Breast epithelium (tissue), 4 donors: ENCODE measurements at regions not wholly inside any gene's neighbourhood (a gene's known extent, or its start where the extent isn't known, plus 50 kb on each side); places are given as distances from the start of the nearest gene placed in this dataset.

Source experiments
- DNase-seq, 2 donors: peaks; one replicate each; pipeline ENCODE4 v3.0.0-alpha.2; 2019; ENCODE audit warnings: low spot score in 2 of 2
- H3K27ac ChIP-seq, 2 donors: fragments of 200-600 bp; sonication (generic) in 1 of 2; one replicate each; pipeline ENCODE4 v1.5.1; 2016 to 2019; ENCODE audit warnings: mild to moderate bottlenecking in 1 of 2
- H3K27me3 ChIP-seq, 2 donors: fragments of 200-600 bp; sonication (generic) in 1 of 2; one replicate each; pipeline versions ENCODE4 v1.5.1 to v1.6.0; 2017 to 2019; ENCODE audit warnings: control low read depth in 1 of 2, mild to moderate bottlenecking in 1 of 2
- H3K36me3 ChIP-seq: fragments of 200-600 bp; one replicate; pipeline ENCODE4 v1.5.1; 2019
- H3K4me1 ChIP-seq, 2 donors: fragments of 200-600 bp; sonication (generic); one replicate each; pipeline ENCODE4 v1.5.1; 2016 to 2019; ENCODE audit warnings: control low read depth in 1 of 2
- H3K4me3 ChIP-seq, 3 donors: fragments of 200-600 bp; sonication (generic); 1 replicate in 2 of 3; 2 replicates in 1 of 3; pipeline ENCODE4 v1.5.1; 2016 to 2019; ENCODE audit warnings: mild to moderate bottlenecking in 3 of 3, moderate library complexity in 2 of 3
- H3K9me3 ChIP-seq, 2 donors: fragments of 200-600 bp; sonication (generic) in 1 of 2; one replicate each; pipeline ENCODE4 v1.5.1; 2016 to 2019; ENCODE audit warnings: control low read depth in 1 of 2
- CTCF ChIP-seq, 3 donors: fragments of 450-650 bp; IDR thresholded peaks; one replicate each; pipeline ENCODE4 v1.5.1; 2016 to 2017; ENCODE audit warnings: antibody characterized with exemption in 3 of 3, mild to moderate bottlenecking in 3 of 3, moderate library complexity in 3 of 3
- POLR2A ChIP-seq: fragments of 450-650 bp; IDR thresholded peaks from one replicate; pipeline ENCODE4 v1.6.1; 2016; ENCODE audit warnings: antibody characterized with exemption, mild to moderate bottlenecking, moderate library complexity
- POLR2AphosphoS5 ChIP-seq, 3 donors: sonication (generic); formaldehyde crosslinking; IDR thresholded peaks; one replicate each; pipeline ENCODE4 v1.6.1; 2017; ENCODE audit warnings: antibody characterized with exemption in 3 of 3
- intact Hi-C: fragments of 100-400 bp; cut with DNase I; formaldehyde crosslinking; loops from one replicate; pipeline ENCODE4 v1.15.1; 2023; ENCODE audit warnings: low total_unique reads

GRCh38 chr11:122604621-122605020, 50.9 kb upstream of the UBASH3B start:
- no peaks in the 10 kb centered on the region for H3K27me3 ChIP-seq
- no peak for TF ChIP-seq POLR2A
- no peak for TF ChIP-seq CTCF (IDR thresholded peaks at IDR 0.05)
- no peak for TF ChIP-seq POLR2AphosphoS5 (IDR thresholded peaks at IDR 0.05)
- H3K36me3 ChIP-seq = no peaks in the 10 kb centered on the region
- no peak overlapping the region for H3K4me3 ChIP-seq
- no peak overlapping the region for H3K27ac ChIP-seq
- H3K9me3 ChIP-seq = no peaks in the 10 kb centered on the region
- H3K4me1 ChIP-seq = no peaks in the 10 kb centered on the region
- DNase-seq = no peak
- intact Hi-C loops = no loop called here

- no peaks in the 10 kb centered on the region for H3K4me1 ChIP-seq
- TF ChIP-seq CTCF (IDR thresholded peaks at IDR 0.05) (no peak), POLR2AphosphoS5 (IDR thresholded peaks at IDR 0.05) (no peak), POLR2A (no peak)
- peak overlapping the region in 1 of 2 donors; percentile 52 for H3K27ac ChIP-seq
- no peaks in the 10 kb centered on the region for H3K36me3 ChIP-seq
- intact Hi-C loops = no loop called here
- H3K4me3 ChIP-seq = no peak overlapping the region
- H3K27me3 ChIP-seq = no peaks in the 10 kb centered on the region
- no peak for DNase-seq
- H3K9me3 ChIP-seq = no peaks in the 10 kb centered on the region
Observed at GRCh38 chr11:122601141-122602125, 54.1 kb upstream of the UBASH3B start.

DNA sequence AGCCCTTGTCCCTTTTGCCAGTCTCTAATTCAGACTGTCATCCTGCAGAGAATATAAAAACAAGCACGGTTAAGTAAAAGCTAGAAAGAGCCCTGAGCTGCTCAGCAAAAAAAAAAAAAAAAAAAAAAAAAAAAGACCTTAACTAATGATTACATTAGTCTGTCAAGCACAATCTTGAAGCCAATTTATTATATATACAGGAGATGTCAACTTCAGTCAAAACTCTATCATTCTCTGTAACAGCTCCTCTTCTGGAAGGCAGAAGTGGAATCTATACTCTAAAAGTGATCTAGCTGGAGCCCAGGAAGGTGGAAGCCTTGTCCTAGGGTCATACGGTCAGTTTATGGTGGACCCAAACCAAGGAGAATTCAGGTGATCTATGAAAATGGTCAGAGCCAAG, 55.2 kb upstream of the UBASH3B start:
- Histone ChIP-seq H3K9me3 (no peaks in the 10 kb centered on the region), H3K4me3 (no peak overlapping the region), H3K36me3 (no peaks in the 10 kb centered on the region), H3K27ac (no peak overlapping the region), H3K4me1 (no peaks in the 10 kb centered on the region), H3K27me3 (no peaks in the 10 kb centered on the region)
- TF ChIP-seq POLR2A (no peak), POLR2AphosphoS5 (IDR thresholded peaks at IDR 0.05) (no peak), CTCF (IDR thresholded peaks at IDR 0.05) (no peak)
- no peak for DNase-seq
- intact Hi-C loops = no loop called here

GRCh38 chr11:122599434-122599833, 56.1 kb upstream of the UBASH3B start:
- Histone ChIP-seq H3K27ac (no peak overlapping the region), H3K4me1 (no peaks in the 10 kb centered on the region), H3K27me3 (no peaks in the 10 kb centered on the region), H3K36me3 (no peaks in the 10 kb centered on the region), H3K9me3 (no peaks in the 10 kb centered on the region), H3K4me3 (no peak overlapping the region)
- TF ChIP-seq POLR2A (no peak), POLR2AphosphoS5 (IDR thresholded peaks at IDR 0.05) (no peak), CTCF (IDR thresholded peaks at IDR 0.05) (no peak)
- intact Hi-C loops = no loop called here
- DNase-seq = no peak

DNA sequence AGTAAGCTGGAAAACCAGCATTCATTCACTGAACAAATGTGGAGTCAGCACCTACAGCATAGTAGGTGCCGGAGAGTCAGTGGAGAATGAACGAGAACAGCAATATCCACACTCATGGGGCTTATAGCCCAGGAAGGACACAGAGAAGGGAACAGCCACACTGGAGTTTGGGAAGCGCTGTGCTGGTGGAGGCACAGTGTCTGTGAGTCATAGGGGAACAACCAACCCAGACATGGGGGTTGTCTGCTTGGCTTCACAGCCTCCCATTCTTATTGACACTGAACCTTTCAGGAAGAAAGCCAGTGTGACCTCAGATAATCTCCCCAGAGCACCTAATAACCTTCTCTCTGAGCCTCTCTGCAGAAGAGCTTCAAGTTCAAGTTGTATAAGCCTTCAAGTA, 56.6 kb upstream of the UBASH3B start:
- Histone ChIP-seq H3K27ac (no peak overlapping the region), H3K4me1 (no peaks in the 10 kb centered on the region), H3K27me3 (no peaks in the 10 kb centered on the region), H3K9me3 (no peaks in the 10 kb centered on the region), H3K4me3 (no peak overlapping the region), H3K36me3 (no peaks in the 10 kb centered on the region)
- DNase-seq = no peak
- TF ChIP-seq POLR2AphosphoS5 (IDR thresholded peaks at IDR 0.05) (no peak), CTCF (IDR thresholded peaks at IDR 0.05) (no peak), POLR2A (no peak)
- intact Hi-C loops = no loop called here
